ENCODE measurements at regions not wholly inside any gene's neighbourhood (a gene's known extent, or its start where the extent isn't known, plus 50 kb on each side); places are given as distances from the start of the nearest gene placed in this dataset.

GRCh38 chr10:57362811-57363210 is 904.9 kb downstream of the IPMK start (continued):
- TF ChIP-seq, protein P1, sequence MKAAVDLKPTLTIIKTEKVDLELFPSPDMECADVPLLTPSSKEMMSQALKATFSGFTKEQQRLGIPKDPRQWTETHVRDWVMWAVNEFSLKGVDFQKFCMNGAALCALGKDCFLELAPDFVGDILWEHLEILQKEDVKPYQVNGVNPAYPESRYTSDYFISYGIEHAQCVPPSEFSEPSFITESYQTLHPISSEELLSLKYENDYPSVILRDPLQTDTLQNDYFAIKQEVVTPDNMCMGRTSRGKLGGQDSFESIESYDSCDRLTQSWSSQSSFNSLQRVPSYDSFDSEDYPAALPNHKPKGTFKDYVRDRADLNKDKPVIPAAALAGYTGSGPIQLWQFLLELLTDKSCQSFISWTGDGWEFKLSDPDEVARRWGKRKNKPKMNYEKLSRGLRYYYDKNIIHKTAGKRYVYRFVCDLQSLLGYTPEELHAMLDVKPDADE (IDR thresholded peaks at IDR 0.05): no peak
- no peak for TF ChIP-seq CREB1 (CRISPR knock-in tag; IDR thresholded peaks at IDR 0.05; ENCODE audit: low read depth)
- no peak for TF ChIP-seq EZH2phosphoT487 (IDR thresholded peaks at IDR 0.05; ENCODE audit: unreplicated experiment)
- TF ChIP-seq STAT1 (IDR thresholded peaks at IDR 0.05; ENCODE audit: unreplicated experiment): no peak

DNA sequence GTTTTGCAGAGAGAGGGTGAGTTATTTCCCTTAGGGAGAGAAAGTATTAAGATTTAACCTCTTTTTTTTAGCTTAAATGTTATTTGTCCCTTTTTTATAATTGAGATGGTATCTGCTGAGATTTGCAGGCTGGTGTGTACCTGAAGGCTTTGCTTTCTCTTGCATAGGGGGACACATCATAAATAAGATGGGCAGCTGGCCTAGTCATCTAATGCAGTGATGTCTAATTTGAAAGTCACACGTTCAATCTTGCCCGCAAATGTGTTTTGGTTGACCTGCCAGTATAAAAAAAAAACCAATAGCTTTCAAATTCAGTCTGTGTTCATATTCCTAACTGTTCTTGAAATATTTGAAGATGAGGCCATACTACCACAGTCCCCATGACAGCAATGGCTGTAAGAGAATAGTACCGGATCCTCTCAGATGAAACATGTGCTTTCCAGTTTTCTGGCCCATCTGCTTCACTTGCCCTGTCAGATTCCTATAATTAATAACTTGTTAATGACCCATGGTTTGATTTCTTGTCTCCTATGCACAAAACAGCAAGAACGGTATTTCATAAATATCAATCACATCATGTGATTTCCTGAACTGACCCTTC is 914.2 kb downstream of the IPMK start:
- H3K27me3 Mint-ChIP-seq (ENCODE audit: insufficient read depth, low read depth, poor library complexity): no peaks in the 10 kb centered on the region
- H4K20me1 ChIP-seq (replicated peaks; ENCODE audit: insufficient read depth): no peaks in the 10 kb centered on the region
- H3K9me3 Mint-ChIP-seq: no peaks in the 10 kb centered on the region
- no peaks in the 10 kb centered on the region for H3K36me3 ChIP-seq (ENCODE audit: insufficient read depth)
- H3K4me2 ChIP-seq: no peak overlapping the region
- ATAC-seq (no peak), DNase-seq (ENCODE audit: low spot score) (no peak)
- no peak overlapping the region for H2AFZ ChIP-seq
- H3K4me1 Mint-ChIP-seq: no peaks in the 10 kb centered on the region
- H3K4me3 Mint-ChIP-seq: no peak overlapping the region
- no peak for TF ChIP-seq CREB1 (CRISPR knock-in tag; IDR thresholded peaks at IDR 0.05; ENCODE audit: low read depth)
- no peak for TF ChIP-seq ZNF331 (CRISPR knock-in tag; IDR thresholded peaks at IDR 0.05; ENCODE audit: low read depth)
- no peaks in the 10 kb centered on the region for H3K36me3 Mint-ChIP-seq (ENCODE audit: low read depth)
- H3K27me3 ChIP-seq (ENCODE audit: insufficient read depth): no peaks in the 10 kb centered on the region
- H3K79me2 ChIP-seq (replicated peaks; ENCODE audit: insufficient read depth): no peaks in the 10 kb centered on the region
- no peak overlapping the region for H3K4me3 ChIP-seq
- no peaks in the 10 kb centered on the region for H3K4me1 ChIP-seq (ENCODE audit: insufficient read depth)
- H3K9me2 ChIP-seq (ENCODE audit: insufficient read depth): peaks cover 3% of the 10 kb centered on the region; the same call in 1 of the 2 replicates
- H3K27ac Mint-ChIP-seq: no peak overlapping the region
- no peak overlapping the region for H3K27ac ChIP-seq (ENCODE audit: low read depth)
- H3F3A ChIP-seq (replicated peaks; ENCODE audit: low read depth): no peaks in the 10 kb centered on the region

- no peak overlapping the region for H3K4me3 ChIP-seq
- no peaks in the 10 kb centered on the region for H3K79me2 ChIP-seq (replicated peaks; ENCODE audit: insufficient read depth)
- H3K27ac ChIP-seq (ENCODE audit: low read depth): no peak overlapping the region
- H3K4me1 Mint-ChIP-seq: no peaks in the 10 kb centered on the region
- no peaks in the 10 kb centered on the region; the same call in 1 of the 2 replicates for H3K36me3 ChIP-seq (ENCODE audit: insufficient read depth)
- no peak overlapping the region; the same call in 1 of the 2 replicates for H3K27ac Mint-ChIP-seq
- H3F3A ChIP-seq (replicated peaks; ENCODE audit: low read depth): no peaks in the 10 kb centered on the region
- no peaks in the 10 kb centered on the region for H3K27me3 ChIP-seq (ENCODE audit: insufficient read depth)
- H3K9me2 ChIP-seq (ENCODE audit: insufficient read depth): peaks cover 5% of the 10 kb centered on the region; the same call in 1 of the 2 replicates
- peaks cover 8% of the 10 kb centered on the region for H3K9me3 Mint-ChIP-seq
- no peaks in the 10 kb centered on the region for H3K27me3 Mint-ChIP-seq (ENCODE audit: insufficient read depth, low read depth, poor library complexity)
- H3K4me2 ChIP-seq: no peak overlapping the region
- H3K36me3 Mint-ChIP-seq (ENCODE audit: low read depth): 0 out of 3 replicates have a peak, but pooled peaks cover under 1% of the 10 kb centered on the region
- no peaks in the 10 kb centered on the region for H3K4me1 ChIP-seq (ENCODE audit: insufficient read depth)
- H2AFZ ChIP-seq: no peak overlapping the region
- ATAC-seq: no peak
- H4K20me1 ChIP-seq (replicated peaks; ENCODE audit: insufficient read depth): no peaks in the 10 kb centered on the region
- DNase-seq (ENCODE audit: low spot score): no peak
- H3K4me3 Mint-ChIP-seq: no peak overlapping the region
- TF ChIP-seq POLR2AphosphoS5 (IDR thresholded peaks at IDR 0.05; ENCODE audit: low read depth): no peak
- no peak for TF ChIP-seq ZNF331 (CRISPR knock-in tag; IDR thresholded peaks at IDR 0.05; ENCODE audit: low read depth)
- no peak for TF ChIP-seq STAT1 (IDR thresholded peaks at IDR 0.05; ENCODE audit: unreplicated experiment)
- TF ChIP-seq, protein P2, sequence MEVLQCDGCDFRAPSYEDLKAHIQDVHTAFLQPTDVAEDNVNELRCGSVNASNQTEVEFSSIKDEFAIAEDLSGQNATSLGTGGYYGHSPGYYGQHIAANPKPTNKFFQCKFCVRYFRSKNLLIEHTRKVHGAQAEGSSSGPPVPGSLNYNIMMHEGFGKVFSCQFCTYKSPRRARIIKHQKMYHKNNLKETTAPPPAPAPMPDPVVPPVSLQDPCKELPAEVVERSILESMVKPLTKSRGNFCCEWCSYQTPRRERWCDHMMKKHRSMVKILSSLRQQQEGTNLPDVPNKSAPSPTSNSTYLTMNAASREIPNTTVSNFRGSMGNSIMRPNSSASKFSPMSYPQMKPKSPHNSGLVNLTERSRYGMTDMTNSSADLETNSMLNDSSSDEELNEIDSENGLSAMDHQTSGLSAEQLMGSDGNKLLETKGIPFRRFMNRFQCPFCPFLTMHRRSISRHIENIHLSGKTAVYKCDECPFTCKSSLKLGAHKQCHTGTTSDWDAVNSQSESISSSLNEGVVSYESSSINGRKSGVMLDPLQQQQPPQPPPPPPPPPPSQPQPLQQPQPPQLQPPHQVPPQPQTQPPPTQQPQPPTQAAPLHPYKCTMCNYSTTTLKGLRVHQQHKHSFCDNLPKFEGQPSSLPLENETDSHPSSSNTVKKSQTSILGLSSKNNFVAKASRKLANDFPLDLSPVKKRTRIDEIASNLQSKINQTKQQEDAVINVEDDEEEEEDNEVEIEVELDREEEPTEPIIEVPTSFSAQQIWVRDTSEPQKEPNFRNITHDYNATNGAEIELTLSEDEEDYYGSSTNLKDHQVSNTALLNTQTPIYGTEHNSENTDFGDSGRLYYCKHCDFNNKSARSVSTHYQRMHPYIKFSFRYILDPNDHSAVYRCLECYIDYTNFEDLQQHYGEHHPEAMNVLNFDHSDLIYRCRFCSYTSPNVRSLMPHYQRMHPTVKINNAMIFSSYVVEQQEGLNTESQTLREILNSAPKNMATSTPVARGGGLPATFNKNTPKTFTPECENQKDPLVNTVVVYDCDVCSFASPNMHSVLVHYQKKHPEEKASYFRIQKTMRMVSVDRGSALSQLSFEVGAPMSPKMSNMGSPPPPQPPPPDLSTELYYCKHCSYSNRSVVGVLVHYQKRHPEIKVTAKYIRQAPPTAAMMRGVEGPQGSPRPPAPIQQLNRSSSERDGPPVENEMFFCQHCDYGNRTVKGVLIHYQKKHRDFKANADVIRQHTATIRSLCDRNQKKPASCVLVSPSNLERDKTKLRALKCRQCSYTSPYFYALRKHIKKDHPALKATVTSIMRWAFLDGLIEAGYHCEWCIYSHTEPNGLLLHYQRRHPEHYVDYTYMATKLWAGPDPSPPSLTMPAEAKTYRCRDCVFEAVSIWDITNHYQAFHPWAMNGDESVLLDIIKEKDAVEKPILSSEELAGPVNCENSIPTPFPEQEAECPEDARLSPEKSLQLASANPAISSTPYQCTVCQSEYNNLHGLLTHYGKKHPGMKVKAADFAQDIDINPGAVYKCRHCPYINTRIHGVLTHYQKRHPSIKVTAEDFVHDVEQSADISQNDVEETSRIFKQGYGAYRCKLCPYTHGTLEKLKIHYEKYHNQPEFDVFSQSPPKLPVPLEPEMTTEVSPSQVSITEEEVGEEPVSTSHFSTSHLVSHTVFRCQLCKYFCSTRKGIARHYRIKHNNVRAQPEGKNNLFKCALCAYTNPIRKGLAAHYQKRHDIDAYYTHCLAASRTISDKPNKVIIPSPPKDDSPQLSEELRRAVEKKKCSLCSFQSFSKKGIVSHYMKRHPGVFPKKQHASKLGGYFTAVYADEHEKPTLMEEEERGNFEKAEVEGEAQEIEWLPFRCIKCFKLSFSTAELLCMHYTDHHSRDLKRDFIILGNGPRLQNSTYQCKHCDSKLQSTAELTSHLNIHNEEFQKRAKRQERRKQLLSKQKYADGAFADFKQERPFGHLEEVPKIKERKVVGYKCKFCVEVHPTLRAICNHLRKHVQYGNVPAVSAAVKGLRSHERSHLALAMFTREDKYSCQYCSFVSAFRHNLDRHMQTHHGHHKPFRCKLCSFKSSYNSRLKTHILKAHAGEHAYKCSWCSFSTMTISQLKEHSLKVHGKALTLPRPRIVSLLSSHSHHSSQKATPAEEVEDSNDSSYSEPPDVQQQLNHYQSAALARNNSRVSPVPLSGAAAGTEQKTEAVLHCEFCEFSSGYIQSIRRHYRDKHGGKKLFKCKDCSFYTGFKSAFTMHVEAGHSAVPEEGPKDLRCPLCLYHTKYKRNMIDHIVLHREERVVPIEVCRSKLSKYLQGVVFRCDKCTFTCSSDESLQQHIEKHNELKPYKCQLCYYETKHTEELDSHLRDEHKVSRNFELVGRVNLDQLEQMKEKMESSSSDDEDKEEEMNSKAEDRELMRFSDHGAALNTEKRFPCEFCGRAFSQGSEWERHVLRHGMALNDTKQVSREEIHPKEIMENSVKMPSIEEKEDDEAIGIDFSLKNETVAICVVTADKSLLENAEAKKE (CRISPR knock-in tag; IDR thresholded peaks at IDR 0.05): no peak
- TF ChIP-seq CREB1 (CRISPR knock-in tag; IDR thresholded peaks at IDR 0.05; ENCODE audit: low read depth): no peak
- TF ChIP-seq, protein P3, sequence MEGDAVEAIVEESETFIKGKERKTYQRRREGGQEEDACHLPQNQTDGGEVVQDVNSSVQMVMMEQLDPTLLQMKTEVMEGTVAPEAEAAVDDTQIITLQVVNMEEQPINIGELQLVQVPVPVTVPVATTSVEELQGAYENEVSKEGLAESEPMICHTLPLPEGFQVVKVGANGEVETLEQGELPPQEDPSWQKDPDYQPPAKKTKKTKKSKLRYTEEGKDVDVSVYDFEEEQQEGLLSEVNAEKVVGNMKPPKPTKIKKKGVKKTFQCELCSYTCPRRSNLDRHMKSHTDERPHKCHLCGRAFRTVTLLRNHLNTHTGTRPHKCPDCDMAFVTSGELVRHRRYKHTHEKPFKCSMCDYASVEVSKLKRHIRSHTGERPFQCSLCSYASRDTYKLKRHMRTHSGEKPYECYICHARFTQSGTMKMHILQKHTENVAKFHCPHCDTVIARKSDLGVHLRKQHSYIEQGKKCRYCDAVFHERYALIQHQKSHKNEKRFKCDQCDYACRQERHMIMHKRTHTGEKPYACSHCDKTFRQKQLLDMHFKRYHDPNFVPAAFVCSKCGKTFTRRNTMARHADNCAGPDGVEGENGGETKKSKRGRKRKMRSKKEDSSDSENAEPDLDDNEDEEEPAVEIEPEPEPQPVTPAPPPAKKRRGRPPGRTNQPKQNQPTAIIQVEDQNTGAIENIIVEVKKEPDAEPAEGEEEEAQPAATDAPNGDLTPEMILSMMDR (conservative IDR thresholded peaks at IDR 0.05; ENCODE audit: low read depth in 2 of 2): 0 out of 4 replicates have a peak, but pooled peaks of 1 of the 2 experiments have one; percentile 15
- no peak for TF ChIP-seq JUNB (IDR thresholded peaks at IDR 0.05; ENCODE audit: unreplicated experiment)
- TF ChIP-seq NANOG (IDR thresholded peaks at IDR 0.05; ENCODE audit: borderline replicate concordance): no peak
These were observed 916.6 kb downstream of the IPMK start for GRCh38 chr10:57351076-57351475.
